ENCODE measurements at regions not wholly inside any gene's neighbourhood (a gene's known extent, or its start where the extent isn't known, plus 50 kb on each side); places are given as distances from the start of the nearest gene placed in this dataset.
"Not testable (repeated sequence)": the region's sequence is repeated elsewhere in the genome, so short reads cannot be mapped to it uniquely, and the experiment has no call there.

DNA sequence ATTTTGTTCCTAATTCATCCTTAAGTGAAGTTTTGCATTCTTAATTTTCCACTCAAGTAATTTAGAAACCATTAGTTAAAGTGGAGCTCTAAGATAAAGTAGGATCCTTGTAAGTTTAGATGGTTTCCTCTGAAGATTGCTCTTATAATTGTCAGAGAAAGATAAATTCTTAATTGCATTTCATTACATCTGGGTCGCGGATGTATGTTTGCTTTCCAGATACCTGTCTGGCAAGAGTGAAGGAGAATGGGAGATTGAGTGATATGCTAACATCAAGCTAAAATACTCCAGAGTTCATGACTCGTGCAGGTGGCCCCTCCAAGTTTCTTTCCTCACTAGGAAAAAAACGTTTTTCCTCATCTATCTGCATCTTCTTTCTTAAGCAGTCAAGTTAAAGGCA lies 361.8 kb downstream of the DOK5 start:
- no peak for ATAC-seq

DNA sequence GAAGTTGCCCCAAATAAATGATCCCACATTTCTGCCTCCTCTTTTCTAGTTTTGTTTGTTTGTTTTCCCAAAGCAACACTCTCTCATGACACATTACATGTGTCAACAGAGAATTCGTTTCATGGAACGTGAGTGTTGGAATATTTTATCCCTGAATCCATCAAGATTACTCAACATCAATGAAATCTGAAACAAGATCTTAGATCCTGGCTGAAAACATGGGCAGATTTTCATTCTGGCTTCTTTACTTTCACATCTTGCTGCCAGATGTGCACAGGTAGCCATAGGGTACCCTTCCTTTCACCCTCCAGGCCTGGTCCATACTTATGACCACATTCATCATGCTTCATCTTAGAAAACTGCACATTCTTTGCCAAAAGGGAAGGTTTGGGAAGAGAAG lies 347.0 kb downstream of the DOK5 start:
- ATAC-seq, result no peak

DNA sequence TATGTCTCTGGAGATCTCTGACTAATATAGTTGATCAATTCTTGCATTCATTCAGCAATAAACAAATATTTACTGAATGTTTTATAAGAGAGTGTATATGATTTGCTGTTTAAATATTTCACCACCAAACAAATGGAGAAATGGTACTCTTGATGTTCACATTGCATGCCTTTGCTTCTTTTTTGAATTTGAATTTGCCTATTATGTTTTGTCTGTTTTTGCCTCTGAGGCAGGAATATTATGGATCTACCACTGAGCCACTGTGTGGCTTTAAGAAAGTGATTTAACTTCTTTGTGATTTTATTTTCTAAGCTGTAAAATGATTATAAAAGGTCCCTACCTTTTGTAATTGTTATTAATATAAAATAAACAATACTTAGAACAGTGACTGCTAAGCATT lies 345.0 kb downstream of the DOK5 start:
- no peak for ATAC-seq

DNA sequence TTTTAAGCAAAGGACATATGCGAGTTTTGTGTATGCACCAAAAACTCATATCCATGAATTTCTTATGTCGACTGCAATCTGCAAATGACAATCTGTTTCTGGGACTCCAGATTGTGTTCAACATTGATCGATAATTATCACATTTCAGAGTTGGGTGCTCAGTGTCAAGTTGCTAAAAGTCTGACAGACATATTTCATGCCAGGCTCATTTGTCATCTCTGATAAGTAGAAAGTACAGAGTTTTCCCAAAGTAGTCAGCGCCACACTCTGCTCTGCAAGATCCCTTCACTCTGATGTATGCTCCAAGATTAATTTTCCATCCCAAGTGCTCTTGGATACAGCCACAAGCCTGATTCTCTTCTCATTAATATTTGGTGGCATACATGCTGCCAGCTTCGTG lies 331.1 kb downstream of the DOK5 start:
- ATAC-seq, result no peak

DNA sequence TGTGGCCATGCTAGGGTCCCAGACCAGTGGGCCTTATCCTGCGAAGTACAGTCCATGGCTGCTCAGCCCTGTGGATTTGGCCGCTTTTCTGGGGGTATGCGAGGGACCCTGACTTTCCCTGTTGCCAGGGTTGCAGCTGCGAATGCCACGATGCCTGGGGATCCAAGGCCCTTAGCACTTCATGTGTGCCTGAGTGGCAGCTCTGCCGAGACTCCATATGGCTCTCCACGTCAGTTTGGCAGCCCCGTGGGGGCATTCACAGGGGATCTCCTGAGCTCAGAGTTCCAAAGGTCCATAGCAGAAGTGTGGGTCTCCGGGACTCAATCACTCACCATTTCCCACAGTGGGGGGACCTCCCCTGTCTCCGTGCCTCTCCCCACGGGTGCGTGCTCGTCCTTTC lies 319.5 kb downstream of the DOK5 start:
- ATAC-seq, result no peak

DNA sequence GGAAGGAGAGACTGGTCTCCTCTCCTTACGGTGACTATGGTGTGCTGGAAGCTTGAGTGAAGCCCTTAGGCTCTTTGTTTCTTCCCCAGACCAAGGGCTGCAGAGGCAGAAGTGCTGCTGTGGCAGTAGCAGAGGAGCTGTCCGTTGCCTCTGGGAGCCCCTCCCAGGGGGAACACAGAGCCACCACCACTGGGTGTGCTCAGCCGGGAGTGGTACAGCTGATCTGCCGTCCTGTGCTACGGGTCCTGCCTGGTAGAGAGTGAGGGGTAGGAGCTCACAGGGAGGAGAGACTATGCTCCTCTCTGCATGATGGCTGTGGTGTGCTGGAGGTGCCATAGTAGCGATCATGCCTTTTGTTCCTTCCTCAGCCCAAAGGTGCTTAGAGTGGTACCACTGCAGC lies 318.7 kb downstream of the DOK5 start:
- ATAC-seq, result no peak

DNA sequence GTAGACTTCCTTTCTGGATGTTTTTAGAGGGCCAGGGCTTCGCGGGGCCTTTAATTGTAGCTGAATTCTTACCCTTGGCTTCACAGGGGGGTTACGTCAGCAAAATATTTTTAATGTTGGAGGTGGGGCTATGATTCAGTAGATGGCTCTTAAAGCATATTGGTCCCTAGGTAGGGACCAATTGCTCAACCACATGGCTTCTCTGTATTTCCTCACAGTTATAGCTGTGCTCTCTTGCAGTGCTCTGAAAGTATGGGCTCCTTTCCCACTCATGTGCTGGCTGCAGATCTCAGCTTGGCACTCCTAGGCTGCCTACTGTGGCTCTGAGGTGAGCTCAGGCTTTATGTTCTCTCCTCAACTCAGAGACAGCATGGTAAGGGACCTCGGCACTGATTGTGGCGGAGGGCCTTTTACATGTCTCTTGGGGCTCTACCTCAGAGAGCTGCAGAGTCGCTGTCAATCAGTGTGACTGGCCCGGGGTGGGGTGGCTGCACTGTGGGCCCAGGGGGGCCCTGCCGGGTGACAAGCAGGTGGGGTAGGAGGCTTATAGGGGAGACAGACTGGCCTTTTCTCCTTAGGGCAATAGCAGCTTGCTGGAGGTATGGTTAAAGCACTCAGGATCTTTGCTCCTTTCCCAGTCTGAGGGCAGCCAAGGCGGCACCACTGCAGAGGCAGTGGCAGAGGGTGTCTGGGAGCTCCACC lies 318.0 kb downstream of the DOK5 start:
- ATAC-seq, result no peak

DNA sequence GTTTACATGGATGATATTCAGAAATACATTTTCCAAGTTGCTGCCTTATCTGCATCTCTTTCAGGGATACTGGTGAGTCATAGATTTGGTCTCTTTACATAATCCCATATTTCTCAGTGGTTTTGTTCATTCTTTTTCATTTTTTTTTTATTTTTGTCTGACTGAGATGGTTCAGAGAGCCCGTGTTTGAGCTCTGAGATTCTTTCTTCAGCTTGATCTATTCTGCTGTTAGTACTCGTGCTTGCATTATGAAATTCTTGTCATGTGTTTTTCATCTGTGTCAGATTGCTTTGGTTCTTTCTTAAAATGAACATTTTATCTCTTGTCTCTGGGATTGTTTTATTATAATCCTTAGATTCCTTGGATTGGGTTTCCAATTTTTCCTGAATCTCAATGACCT lies 317.3 kb downstream of the DOK5 start:
- ATAC-seq, result no peak

DNA sequence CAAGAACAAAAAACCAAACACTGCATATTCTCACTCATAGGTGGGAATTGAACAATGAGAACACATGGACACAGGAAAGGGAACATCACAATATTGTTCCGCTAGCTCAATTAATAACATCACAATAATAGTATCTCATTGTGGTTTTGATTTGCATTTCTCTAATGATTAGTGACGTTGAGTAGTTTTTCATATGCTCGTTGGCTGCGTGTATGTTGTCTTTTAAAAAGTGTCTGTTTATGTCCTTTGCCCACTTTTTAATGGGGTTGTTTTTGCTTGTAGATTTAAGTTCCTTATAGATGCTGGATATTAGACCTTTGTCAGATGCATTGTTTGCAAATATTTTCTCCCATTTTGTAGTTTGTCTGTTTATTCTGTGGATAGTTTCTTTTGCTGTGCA lies 312.9 kb downstream of the DOK5 start:
- not testable (repeated sequence) for ATAC-seq

DNA sequence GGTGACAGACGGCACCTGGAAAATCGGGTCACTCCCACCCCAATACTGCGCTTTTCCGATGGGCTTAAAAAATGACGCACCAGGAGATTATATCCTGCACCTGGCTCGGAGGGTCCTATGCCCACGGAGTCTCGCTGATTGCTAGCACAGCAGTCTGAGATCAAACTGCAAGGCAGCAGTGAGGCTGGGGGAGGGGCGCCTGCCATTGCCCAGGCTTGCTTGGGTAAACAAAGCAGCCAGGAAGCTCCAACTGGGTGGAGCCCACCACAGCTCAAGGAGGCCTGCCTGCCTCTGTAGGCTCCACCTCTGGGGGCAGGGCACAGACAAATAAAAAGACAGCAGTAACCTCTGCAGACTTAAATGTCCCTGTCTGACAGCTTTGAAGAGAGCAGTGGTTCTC lies 307.4 kb downstream of the DOK5 start:
- ATAC-seq, result not testable (repeated sequence)

DNA sequence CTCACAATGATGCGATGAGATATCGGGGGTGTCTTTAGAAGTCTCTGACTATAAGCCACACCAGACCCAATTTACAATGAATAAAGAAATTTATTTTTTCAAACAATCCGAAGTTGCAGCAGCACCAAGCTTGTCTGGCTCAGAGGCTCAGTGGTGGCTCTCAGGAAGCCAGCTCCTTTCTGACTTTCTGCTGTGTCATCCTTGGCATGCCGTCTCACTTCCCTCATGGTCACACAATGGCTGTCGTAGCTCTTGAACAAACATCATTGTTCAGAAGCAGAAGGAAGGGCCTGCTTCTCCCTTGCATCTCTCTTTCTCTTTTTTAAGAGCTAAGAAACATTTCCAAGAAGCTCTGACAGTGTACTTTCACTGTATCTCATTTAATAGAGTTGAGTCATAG lies 299.0 kb downstream of the DOK5 start:
- ATAC-seq, result no peak

DNA sequence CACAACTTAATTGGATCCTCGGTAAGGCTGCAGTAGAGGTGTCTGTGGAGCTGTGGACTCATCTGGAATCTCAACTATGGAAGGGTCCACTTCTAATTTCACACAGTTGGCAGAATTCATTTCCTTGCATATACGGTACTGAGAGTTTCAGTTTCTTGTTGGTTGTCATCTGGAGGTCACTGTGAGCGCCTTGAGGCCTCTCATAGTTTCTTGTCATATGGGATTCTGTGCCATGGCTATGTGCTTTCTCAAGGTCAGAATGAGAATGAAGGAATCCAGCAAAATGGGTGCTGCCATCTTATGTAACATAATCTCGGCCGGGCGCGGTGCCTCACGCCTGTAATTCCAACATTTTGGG lies 298.2 kb downstream of the DOK5 start:
- no peak for ATAC-seq

DNA sequence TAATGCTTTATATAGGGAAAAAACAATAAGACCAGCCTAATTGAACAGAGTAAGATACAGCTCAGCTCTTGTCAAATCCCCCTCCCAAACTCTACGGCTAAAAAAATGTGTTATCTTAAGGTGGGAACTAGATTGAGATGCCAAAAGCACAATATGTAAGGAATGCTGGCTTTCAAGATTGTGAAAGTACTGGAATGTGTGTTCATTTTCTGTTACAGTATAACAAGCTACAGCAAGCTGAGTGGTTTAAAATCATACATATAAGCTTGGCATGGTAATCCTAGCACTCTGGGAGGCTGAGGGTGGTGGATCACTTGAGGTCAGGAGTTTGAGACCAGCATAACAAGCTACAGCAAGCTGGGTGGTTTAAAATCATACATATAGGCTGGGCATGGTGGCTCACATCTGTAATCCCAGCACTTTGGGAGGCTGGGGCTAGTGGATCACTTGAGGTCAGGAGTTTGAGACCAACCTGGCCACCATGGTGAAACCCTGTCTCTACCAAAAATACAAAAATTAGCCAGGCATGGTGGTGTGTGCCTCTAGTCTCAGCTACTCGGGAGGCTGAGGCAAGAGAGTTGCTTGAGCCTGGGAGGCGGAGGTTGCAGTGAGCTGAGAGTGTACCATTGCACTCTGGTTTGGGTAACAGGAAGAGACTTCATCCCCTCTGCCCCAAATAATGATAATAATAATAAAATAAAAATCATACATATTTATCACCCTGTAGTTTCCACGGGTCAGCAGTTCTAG lies 297.7 kb downstream of the DOK5 start:
- peak; percentile 29 for ATAC-seq

DNA sequence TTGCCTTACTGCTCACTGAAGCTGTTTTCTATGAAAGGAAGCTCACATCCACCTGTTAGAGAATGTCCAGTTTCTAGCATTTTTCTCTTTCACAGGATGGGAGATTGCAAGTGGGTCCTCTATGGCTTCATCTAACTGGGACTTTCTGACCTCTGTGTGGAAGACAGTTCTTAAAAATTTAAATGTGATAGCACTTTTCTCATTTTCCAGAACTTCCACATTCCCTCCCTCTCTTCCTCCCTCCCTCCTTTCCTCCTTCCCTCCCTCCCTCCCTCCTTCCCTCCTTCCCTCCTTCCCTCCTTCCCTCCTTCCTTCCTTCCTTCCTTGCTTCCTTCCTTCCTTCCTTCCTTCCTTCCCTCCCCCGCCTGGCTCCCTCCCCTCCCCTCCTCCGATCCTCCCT lies 291.1 kb downstream of the DOK5 start:
- no peak for ATAC-seq

DNA sequence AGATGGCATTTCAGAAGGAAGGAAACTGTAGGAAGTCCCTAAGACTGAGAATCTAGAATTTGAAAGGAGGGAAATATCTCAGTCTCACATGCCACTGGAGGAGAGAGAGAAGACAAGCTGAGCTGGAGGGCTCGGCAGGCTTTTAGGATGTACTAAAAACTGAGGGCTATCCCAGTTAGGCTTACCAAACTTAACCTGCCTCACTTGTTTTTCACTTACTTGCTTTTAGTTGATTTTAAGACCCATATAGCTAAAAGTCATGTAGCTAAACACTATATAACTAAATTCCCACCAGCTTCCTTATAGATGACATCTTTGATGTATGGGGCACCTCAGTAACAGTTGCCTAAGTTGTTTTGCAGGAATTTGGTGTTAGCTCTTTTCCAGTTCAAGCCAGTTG lies 288.0 kb downstream of the DOK5 start:
- no peak for ATAC-seq

DNA sequence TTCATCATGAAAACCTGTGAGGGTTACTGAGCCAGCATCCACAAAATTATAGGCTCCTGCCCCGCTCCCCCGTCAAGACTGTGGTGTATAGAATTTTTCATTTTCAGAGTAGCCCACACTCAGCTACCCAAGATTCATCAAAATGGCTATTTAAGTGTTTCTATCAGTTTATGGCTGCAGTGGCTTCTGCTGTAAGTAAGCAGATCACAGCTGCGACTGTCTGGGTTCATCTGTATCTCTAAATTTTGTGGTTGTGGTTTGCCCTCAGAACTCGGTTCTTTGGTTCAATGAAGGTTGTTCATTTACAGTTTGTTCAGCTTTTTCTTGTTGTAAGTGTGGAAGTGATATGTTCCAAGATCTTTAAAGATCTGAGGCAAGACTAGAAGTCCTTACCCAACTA lies 284.2 kb downstream of the DOK5 start:
- ATAC-seq, result no peak

DNA sequence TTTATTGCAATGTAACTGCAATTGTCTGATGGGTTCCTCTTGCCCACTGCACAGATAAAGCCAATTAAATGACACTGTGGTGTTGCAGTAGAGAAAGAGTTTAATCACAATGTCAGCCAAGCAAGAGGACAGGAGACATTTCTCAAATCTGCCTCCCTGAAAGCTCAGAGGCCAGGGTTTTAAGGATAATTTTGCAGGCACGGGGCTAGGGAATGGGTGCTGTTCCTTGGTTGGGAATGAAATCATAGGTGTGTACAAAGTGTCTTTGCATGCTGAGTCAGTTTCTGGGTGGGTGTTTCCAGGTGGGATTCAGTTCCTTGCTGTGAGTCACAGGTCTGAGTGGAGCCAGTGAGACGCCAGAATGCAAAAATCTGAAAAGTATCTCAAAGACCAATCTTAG lies 271.4 kb downstream of the DOK5 start:
- ATAC-seq, result no peak

DNA sequence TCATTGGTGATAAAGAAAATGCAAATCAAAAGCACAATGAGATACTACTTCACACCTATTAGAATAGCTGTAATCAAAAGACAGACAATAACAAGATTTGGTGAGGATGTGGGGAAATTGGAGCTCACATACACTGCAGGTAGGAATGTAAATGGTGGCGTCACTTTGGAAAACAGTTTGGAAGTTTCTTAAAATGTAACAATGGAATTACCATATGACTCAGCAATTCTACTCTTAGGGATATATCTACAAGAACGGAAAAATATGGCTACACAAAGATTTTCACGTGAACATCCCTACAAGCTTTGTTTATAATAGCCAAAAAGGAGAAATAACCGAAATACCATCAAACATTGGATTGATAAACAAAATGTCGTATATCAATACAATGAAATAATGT lies 270.4 kb downstream of the DOK5 start:
- no peak for ATAC-seq

DNA sequence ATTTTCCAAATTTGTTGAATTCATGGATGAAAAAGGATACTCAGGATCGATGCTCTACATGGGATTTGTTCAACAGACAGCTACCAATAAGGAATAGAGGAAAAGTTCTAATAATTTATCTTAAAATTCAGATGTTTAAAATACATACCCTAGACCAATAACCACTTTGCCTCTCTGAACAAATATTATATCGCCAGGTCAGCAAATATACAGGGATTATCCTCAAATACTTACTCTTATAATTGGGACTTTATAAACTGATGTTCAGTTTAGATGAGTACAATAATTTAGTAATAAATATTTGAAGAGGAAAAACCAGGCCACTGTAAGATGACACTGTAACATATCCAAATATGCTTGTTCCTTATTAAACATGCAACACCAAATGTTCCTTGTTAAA lies 268.7 kb downstream of the DOK5 start:
- ATAC-seq, result no peak

DNA sequence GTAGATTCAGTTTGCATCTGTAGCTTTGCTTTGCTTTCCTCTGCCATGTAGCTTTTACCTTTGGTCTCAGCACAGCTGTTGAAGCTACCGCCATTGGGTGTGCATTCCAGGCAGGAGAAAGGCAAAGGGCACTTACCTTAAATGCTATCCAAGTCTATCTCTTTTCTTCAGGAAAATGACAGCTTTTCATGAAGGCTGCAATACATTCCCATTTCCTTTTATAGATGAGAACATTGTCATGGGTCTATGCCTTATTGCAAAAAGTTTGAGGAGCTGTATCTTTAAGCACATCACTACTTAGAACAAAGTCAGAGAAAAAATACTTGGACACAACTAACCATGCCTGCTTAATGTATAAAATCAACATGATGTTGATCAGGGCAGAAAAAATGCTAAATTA lies 266.8 kb downstream of the DOK5 start:
- ATAC-seq, result no peak

DNA sequence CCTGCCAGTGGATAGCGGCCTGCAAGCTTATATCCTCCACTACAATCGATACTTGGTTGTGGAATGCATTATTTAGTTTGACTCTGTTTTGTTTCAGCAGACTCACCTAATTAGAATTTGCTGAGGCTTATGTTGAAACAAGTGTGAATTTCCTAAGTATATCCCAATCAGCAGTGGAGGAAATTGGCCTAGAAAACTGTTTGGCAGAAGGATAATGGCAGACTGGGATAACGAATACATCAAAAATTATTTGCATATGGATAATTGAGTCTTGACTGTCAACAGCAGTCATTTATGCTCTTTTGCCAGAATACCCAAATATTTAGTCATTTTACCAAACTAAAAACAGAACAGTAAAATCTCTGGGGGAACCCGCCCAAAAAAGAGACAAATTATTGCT lies 261.0 kb downstream of the DOK5 start:
- ATAC-seq, result no peak

DNA sequence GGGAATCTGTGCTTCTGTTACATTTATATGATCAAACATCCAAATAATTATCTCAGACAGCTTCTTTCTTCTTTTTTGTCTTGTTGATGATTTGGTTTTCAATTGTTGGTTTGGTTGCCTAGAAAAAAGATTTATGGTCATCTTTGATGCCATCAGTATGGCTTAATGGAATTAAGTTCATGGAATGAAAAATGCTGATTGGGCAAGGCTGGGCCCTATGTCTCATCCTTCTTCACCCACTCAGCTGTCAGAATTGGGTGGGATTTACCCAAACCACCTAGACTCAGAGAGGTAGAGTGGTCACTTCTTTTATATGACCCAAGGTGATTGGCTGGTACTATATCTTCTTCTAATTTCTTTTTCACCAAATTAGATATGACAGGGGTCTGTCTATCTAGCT lies 258.3 kb downstream of the DOK5 start:
- ATAC-seq, result no peak

DNA sequence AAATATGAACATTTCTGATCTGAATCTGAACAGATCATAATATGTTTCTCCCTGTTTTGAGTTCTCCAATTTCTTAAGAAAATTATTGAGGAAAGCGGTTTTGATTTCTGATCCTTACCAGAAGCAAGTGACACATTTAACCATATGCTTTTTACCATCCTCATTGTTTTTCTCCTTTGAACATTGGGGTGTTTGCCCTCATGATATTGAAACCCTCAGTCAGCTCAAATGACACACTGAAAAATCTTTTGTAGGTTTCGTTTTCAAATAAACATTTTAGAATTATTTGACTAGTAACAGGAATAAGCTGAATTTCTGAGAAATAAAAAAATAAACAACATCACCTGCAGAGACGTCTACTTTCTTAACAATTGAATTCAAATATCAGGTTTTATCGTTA lies 252.1 kb downstream of the DOK5 start:
- no peak for ATAC-seq

DNA sequence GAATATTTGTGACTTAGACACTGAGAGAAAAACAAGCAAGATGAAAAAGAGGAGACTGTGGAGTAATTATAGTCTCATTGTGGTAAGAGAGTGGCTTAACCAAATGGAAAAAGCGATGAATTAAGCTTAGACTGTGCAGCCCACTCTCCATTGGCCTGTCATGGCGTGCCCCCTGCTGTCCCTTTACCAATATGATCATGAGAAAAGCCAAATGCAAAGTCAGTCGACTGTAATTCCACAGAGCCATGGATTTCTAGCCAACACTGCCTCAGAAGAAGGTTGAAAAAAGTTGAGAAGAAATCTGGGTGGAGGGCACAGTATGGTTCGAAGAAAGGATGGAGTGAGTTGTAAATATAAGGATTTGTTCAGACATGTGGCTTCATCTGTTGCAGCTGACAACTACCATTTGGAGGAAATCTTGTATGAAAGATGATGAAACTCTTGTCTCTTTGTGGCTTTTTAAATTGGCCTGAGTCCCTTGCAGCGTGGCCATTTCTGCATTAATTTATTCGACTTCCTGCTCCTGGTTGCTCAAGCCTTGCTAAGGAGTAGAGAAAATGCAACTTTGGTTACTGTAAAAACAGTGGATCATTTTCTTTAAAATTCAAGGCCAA lies 251.4 kb downstream of the DOK5 start:
- no peak for ATAC-seq

Measured in esophagus mucosa (tissue), 1 donor.